Ovary (tissue), 7 donors: ENCODE measurements at regions not wholly inside any gene's neighbourhood (a gene's known extent, or its start where the extent isn't known, plus 50 kb on each side); places are given as distances from the start of the nearest gene placed in this dataset.

ENCODE experiments used
- DNase-seq, 5 donors: peaks; one replicate each; pipeline ENCODE4 v3.0.0-alpha.2; 2019 to 2020
- H3K27ac ChIP-seq, 2 donors: fragments of 200-600 bp; one replicate each; pipeline versions ENCODE4 v1.5.1 to v1.8.0; 2019 to 2022
- H3K27me3 ChIP-seq: fragments of 200-600 bp; one replicate; pipeline ENCODE4 v1.8.0; 2022
- H3K36me3 ChIP-seq: fragments of 200-600 bp; sonication (generic); one replicate; pipeline ENCODE4 v1.5.1; 2019
- H3K4me1 ChIP-seq: one replicate; pipeline ENCODE4 v1.8.1; 2013; ENCODE audit warnings: mild to moderate bottlenecking, moderate library complexity; ENCODE audit not compliant: insufficient read depth
- H3K4me3 ChIP-seq: fragments of 200-600 bp; sonication (generic); one replicate; pipeline ENCODE4 v1.5.1; 2017
- H3K9me3 ChIP-seq, 2 donors: fragments of 200-600 bp in 1 of 2; sonication (generic) in 1 of 2; one replicate each; pipeline versions ENCODE4 v1.5.1 to v1.8.1; 2013 to 2019; ENCODE audit warnings: mild to moderate bottlenecking in 1 of 2, moderate library complexity in 1 of 2
- EP300 ChIP-seq: sonication (generic); formaldehyde crosslinking; IDR thresholded peaks from one replicate; pipeline ENCODE4 v1.6.1; 2017; ENCODE audit warnings: antibody characterized with exemption
- POLR2A ChIP-seq: fragments of 450-650 bp; IDR thresholded peaks from one replicate; pipeline ENCODE4 v1.6.1; 2017; ENCODE audit warnings: antibody characterized with exemption, mild to moderate bottlenecking, moderate library complexity
- WGBS, 3 donors: extraction: QIAGEN DNeasy Blood & Tissue Kit in 1 of 3; methylation state at CpG; one replicate each; pipeline versions ENCODE4 v1.1.5 to v1.1.7; 2013 to 2017; 5-methylcytosine and 5-hydroxymethylcytosine counted together
- intact Hi-C, 4 donors: fragments of 100-400 bp; cut with DNase I; formaldehyde crosslinking; loops; one replicate each; pipeline versions ENCODE4 v1.11.0 to v1.15.1; 2022 to 2023
- TF ChIP-seq, protein P1 (sequence below), 3 donors: fragments of 450-650 bp in 2 of 3; fragments of 200-600 bp in 1 of 3; IDR thresholded peaks; one replicate each; pipeline versions ENCODE4 v1.5.1 to v1.8.0; 2016 to 2022; ENCODE audit warnings: antibody characterized with exemption in 3 of 3, mild to moderate bottlenecking in 1 of 3
- donor health status: DM: no; HTN: no; CAD: no; lungs with moderate emphysema.
- donor health status: DM: no; HTN: no; CAD: no.
- donor health status: Bipolar disorder and iron deficiency.
- donor health status: DM: no; HTN: no; CAD: no.
- donor health status: DM: yes; HTN: yes; CAD: no.

DNA sequence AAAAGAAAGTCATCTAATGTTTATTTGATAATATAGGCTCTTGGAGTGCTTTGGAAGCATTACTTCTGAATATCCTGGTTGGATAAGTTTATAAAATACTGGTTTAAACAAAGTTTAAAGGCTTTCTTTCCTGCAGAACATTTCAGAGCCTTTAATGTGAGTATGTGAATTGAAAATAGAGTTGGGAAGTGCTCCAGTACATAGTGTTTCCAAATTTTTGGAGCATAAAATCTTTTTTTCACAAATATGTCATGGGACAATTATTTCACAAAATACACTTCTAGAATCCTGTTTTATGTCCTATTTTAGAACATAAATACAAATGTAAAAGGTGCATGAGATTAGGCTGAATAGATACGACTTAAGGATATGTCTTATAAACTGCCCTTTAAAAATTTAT is 158.9 kb upstream of the HNRNPA3 start:
- no peaks in the 10 kb centered on the region for H3K4me1 ChIP-seq
- no peak overlapping the region for H3K4me3 ChIP-seq
- no peak overlapping the region for H3K27ac ChIP-seq
- H3K27me3 ChIP-seq: no peaks in the 10 kb centered on the region
- DNase-seq: no peak
- WGBS, 3 donors: 90 to 91% (median 90%) methylated on average over 1 of the region's 1 CpG
- H3K9me3 ChIP-seq: no peaks in the 10 kb centered on the region
- TF ChIP-seq EP300 (no peak), POLR2A (no peak)
- TF ChIP-seq, protein P1, sequence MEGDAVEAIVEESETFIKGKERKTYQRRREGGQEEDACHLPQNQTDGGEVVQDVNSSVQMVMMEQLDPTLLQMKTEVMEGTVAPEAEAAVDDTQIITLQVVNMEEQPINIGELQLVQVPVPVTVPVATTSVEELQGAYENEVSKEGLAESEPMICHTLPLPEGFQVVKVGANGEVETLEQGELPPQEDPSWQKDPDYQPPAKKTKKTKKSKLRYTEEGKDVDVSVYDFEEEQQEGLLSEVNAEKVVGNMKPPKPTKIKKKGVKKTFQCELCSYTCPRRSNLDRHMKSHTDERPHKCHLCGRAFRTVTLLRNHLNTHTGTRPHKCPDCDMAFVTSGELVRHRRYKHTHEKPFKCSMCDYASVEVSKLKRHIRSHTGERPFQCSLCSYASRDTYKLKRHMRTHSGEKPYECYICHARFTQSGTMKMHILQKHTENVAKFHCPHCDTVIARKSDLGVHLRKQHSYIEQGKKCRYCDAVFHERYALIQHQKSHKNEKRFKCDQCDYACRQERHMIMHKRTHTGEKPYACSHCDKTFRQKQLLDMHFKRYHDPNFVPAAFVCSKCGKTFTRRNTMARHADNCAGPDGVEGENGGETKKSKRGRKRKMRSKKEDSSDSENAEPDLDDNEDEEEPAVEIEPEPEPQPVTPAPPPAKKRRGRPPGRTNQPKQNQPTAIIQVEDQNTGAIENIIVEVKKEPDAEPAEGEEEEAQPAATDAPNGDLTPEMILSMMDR (IDR thresholded peaks at IDR 0.05): no peak
- intact Hi-C loops: no loop called here
- H3K36me3 ChIP-seq: no peaks in the 10 kb centered on the region

DNA sequence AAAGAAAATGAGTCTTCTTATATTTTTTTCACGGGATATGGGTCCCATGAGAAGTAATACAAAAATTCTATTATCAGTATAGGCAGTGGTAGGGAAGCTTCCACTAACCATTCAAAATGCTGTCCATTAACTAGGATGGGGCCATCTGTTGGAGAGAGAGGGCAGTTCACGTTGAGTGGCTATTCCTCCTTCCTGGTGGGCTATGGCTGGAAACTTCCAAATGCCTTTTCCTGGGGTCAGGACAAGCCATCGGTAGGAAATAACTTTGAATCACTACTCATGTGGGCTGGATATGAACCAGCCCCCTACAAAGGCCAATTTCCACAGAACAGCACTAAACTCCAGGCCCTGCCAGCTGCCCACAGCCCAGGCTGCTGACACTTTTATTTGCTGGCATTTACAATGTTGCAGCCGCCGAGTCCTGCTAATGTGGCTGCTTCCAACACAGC is 156.1 kb upstream of the HNRNPA3 start:
- TF ChIP-seq EP300 (no peak), POLR2A (no peak)
- TF ChIP-seq, protein P1 (IDR thresholded peaks at IDR 0.05): no peak
- no peak overlapping the region for H3K4me3 ChIP-seq
- no peaks in the 10 kb centered on the region for H3K27me3 ChIP-seq
- H3K27ac ChIP-seq: no peak overlapping the region
- no peak for DNase-seq
- H3K36me3 ChIP-seq: no peaks in the 10 kb centered on the region
- intact Hi-C loops: no loop called here
- H3K9me3 ChIP-seq: no peaks in the 10 kb centered on the region
- WGBS, 3 donors: 75 to 80% (median 80%) methylated on average over 5 of the region's 5 CpGs
- H3K4me1 ChIP-seq: no peaks in the 10 kb centered on the region

DNA sequence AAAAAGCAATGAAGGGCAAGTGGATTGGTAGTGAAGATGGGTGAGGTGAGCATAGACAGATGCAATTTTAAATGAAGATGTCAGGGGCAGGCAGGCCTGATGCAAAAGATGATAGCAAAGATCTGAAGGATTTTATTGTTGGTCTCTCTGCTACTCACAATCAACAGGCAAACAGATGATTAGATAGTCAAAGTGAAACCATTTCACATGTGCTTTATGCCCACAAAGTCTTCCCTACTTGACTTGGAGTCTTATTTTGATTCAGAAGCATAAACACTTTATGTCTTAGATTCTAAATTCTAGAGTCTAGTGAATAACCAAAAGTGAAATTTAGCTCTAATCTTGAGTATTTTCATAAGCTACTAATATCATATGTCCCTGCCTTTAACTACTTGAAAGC is 153.8 kb upstream of the HNRNPA3 start:
- intact Hi-C loops: no loop called here
- H3K9me3 ChIP-seq: no peaks in the 10 kb centered on the region
- no peaks in the 10 kb centered on the region for H3K36me3 ChIP-seq
- DNase-seq: no peak
- H3K27me3 ChIP-seq: no peaks in the 10 kb centered on the region
- H3K27ac ChIP-seq: no peak overlapping the region
- H3K4me1 ChIP-seq: no peaks in the 10 kb centered on the region
- TF ChIP-seq POLR2A (no peak), EP300 (no peak)
- TF ChIP-seq, protein P1 (IDR thresholded peaks at IDR 0.05): no peak
- no peak overlapping the region for H3K4me3 ChIP-seq

DNA sequence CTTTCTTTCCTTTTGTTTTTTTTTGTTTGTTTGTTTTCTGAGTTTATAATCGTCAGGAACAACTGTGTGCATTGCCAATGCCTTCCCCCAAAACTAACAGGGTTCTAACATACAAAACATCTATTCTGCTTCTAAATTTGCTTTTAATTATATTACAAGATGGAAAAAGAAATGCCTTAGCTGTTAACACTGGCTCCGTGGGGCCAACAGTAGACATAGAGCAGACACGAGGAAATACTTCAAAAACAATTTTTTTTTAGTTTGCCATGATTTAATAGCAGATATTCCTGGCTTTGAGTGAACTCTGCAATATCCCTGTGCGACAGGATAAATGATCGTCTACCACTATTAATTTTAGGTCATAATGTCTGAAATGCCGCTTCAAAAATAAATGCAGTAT is 153.3 kb upstream of the HNRNPA3 start:
- no peak overlapping the region for H3K27ac ChIP-seq
- H3K4me1 ChIP-seq: no peaks in the 10 kb centered on the region
- H3K36me3 ChIP-seq: no peaks in the 10 kb centered on the region
- intact Hi-C loops: no loop called here
- no peaks in the 10 kb centered on the region for H3K9me3 ChIP-seq
- WGBS, 3 donors: 38 to 48% (median 41%) methylated on average over 6 of the region's 6 CpGs
- no peak overlapping the region for H3K4me3 ChIP-seq
- no peaks in the 10 kb centered on the region for H3K27me3 ChIP-seq
- TF ChIP-seq POLR2A: no peak
- no peak for TF ChIP-seq EP300
- TF ChIP-seq, protein P1 (IDR thresholded peaks at IDR 0.05): no peak
- DNase-seq: no peak

DNA sequence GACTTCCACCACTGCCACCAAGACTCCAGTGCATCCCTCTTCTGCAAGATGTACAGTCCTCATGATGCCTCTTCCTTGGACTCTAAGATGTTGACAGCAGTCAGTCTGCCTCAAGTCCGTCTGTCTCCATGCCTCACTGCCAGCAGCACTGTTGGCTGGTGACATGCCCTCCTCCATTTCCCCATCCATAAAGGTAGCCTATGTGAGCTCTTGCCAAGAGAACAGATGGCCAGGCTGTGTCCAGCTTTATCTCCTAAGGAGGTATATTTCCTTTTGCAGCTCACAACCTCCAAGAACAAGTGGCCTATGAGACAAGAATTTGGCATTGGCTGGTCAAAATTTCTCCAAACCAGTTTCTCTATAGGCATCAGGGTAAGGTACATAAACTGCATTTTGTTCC is 149.3 kb upstream of the HNRNPA3 start:
- H3K27ac ChIP-seq: no peak overlapping the region
- 94 to 100% (median 100%) methylated on average over 1 of the region's 1 CpG for WGBS, 3 donors
- DNase-seq: no peak
- no peaks in the 10 kb centered on the region for H3K36me3 ChIP-seq
- no peaks in the 10 kb centered on the region for H3K4me1 ChIP-seq
- intact Hi-C loops: no loop called here
- H3K27me3 ChIP-seq: no peaks in the 10 kb centered on the region
- no peak overlapping the region for H3K4me3 ChIP-seq
- TF ChIP-seq POLR2A: no peak
- no peak for TF ChIP-seq EP300
- TF ChIP-seq, protein P1 (IDR thresholded peaks at IDR 0.05): no peak
- no peaks in the 10 kb centered on the region for H3K9me3 ChIP-seq
